ENCODE measurements at regions not wholly inside any gene's neighbourhood (a gene's known extent, or its start where the extent isn't known, plus 50 kb on each side); places are given as distances from the start of the nearest gene placed in this dataset.

GRCh38 chr4:136922066-136922465 lies 610.2 kb downstream of the PCDH18 start:
- no peak overlapping the region for H3K4me3 ChIP-seq
- H3K4me1 ChIP-seq: no peaks in the 10 kb centered on the region
- H3K9me3 ChIP-seq: no peaks in the 10 kb centered on the region
- no peak overlapping the region for H3K27ac ChIP-seq
- H3K36me3 ChIP-seq: no peaks in the 10 kb centered on the region
- no peak for DNase-seq (ENCODE audit: extremely low spot score in 2 of 2)
- TF ChIP-seq POLR2A (IDR thresholded peaks at IDR 0.05) (no peak), POLR2AphosphoS5 (IDR thresholded peaks at IDR 0.05; ENCODE audit: insufficient read depth in 1 of 2, low read depth in 1 of 2) (no peak)
- no peaks in the 10 kb centered on the region for H3K27me3 ChIP-seq
- intact Hi-C loops (cut with DNase I): no loop called here

DNA sequence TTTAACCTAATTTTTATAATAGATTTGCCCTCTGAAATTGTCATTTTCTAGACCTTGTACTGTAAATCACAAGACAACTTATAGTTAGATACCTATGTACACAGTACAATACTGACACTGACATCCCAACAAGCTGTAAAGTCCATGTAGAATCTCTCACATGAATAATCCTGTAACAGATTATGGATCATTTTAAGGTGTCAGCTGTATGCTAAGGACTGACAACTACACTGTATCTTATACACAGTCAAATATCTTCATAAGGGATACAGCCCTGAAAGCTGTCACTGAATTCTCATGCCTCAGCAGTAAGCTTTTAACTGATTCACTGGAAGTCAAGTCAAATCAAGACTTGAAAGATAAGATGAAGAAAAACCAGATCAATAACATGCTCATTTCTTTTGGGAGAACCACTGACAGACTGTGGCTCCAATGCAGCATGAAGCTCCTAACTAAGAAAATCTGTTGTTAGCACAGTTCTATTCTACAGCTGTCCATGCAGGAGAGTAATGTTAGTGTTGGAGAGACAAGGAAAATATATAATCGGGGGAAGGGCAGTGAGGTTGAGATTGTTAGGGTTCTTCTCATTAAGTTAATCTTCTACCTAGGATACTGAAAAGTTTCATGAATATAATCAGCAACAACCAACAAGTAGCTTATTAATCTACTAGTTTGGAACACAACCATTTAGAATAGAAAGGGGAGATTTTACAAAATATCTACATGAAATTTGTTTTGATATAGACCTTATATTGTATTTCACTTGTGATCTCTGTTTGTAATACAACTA lies 612.0 kb downstream of the PCDH18 start:
- Histone ChIP-seq H3K4me1 (no peaks in the 10 kb centered on the region), H3K4me3 (no peak overlapping the region), H3K36me3 (no peaks in the 10 kb centered on the region), H3K27me3 (no peaks in the 10 kb centered on the region), H3K27ac (no peak overlapping the region), H3K9me3 (no peaks in the 10 kb centered on the region)
- intact Hi-C loops (cut with DNase I): no loop called here
- TF ChIP-seq, protein P1, sequence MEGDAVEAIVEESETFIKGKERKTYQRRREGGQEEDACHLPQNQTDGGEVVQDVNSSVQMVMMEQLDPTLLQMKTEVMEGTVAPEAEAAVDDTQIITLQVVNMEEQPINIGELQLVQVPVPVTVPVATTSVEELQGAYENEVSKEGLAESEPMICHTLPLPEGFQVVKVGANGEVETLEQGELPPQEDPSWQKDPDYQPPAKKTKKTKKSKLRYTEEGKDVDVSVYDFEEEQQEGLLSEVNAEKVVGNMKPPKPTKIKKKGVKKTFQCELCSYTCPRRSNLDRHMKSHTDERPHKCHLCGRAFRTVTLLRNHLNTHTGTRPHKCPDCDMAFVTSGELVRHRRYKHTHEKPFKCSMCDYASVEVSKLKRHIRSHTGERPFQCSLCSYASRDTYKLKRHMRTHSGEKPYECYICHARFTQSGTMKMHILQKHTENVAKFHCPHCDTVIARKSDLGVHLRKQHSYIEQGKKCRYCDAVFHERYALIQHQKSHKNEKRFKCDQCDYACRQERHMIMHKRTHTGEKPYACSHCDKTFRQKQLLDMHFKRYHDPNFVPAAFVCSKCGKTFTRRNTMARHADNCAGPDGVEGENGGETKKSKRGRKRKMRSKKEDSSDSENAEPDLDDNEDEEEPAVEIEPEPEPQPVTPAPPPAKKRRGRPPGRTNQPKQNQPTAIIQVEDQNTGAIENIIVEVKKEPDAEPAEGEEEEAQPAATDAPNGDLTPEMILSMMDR (IDR thresholded peaks at IDR 0.05): no peak
- TF ChIP-seq POLR2A (IDR thresholded peaks at IDR 0.05) (no peak), POLR2AphosphoS5 (IDR thresholded peaks at IDR 0.05; ENCODE audit: insufficient read depth in 1 of 2, low read depth in 1 of 2) (no peak)
- no peak for DNase-seq (ENCODE audit: extremely low spot score in 2 of 2)

DNA sequence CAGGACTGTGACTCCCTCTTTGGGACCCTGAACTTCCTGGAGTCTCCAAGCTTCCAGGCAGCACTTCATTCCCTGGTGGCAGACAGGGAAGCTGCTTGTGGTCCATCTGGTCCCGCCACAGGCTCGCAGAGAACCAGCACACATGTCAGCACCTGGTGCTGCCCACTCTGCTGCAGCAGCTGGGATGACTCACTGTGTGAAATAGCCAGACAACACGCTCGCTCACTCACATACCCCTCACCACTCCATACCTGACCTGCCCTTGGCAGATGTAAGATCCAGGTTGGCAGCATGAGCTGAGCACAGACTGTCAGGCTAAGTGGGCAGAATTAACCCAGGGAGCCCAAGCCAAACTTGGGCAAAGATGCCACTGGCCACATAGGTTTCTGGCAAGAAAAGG lies 613.5 kb downstream of the PCDH18 start:
- Histone ChIP-seq H3K9me3 (no peaks in the 10 kb centered on the region), H3K4me1 (no peaks in the 10 kb centered on the region), H3K27ac (no peak overlapping the region), H3K4me3 (no peak overlapping the region), H3K36me3 (no peaks in the 10 kb centered on the region), H3K27me3 (no peaks in the 10 kb centered on the region)
- DNase-seq (ENCODE audit: extremely low spot score in 2 of 2): no peak
- intact Hi-C loops (cut with DNase I): no loop called here
- TF ChIP-seq, protein P1 (IDR thresholded peaks at IDR 0.05): no peak
- TF ChIP-seq POLR2A (IDR thresholded peaks at IDR 0.05) (no peak), POLR2AphosphoS5 (IDR thresholded peaks at IDR 0.05; ENCODE audit: insufficient read depth in 1 of 2, low read depth in 1 of 2) (no peak)

DNA sequence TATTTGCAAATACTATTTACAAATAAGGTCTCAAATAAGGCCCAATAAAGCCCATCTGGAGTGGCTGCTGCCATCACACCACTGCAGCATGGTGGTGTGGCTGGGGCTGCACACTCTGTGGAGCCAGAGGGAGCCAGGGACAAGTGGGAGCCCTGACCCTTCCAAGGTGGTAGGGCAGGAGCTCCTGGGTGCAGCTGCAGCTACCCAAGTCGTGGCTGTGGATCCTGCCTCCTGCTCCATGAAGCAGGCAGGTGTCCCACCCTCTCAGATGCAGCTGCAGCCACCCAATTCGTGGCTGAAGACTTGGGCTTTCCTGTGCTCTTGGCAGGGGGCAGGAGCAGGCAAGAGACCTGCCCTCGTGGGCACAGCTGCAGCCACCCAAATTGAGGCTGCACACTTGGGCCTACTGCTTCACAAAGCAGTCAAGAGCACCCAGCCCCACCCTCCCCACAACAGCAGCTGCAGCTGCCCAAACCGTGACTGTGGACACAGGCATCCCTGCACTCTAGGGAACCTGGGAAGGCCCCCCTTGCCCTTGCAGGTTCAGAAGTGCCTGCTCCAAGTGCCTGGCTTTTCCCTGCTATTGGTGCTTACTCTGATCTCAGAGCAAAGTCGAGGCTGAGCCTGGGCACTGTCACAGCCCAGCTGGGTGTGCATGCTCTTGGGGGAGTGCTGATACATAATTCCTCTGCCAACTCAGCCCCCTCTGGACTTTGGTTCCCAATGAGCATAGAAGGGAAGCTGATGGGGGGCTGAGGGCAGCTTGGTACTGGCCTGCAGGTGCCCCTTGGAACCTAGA lies 614.8 kb downstream of the PCDH18 start:
- intact Hi-C loops (cut with DNase I): no loop called here
- Histone ChIP-seq H3K4me1 (no peaks in the 10 kb centered on the region), H3K4me3 (no peak overlapping the region), H3K9me3 (no peaks in the 10 kb centered on the region), H3K27me3 (no peaks in the 10 kb centered on the region), H3K36me3 (no peaks in the 10 kb centered on the region), H3K27ac (no peak overlapping the region)
- TF ChIP-seq POLR2AphosphoS5 (IDR thresholded peaks at IDR 0.05; ENCODE audit: insufficient read depth in 1 of 2, low read depth in 1 of 2): no peak
- TF ChIP-seq POLR2A (IDR thresholded peaks at IDR 0.05): no peak
- TF ChIP-seq, protein P1 (IDR thresholded peaks at IDR 0.05): no peak
- DNase-seq (ENCODE audit: extremely low spot score in 2 of 2): no peak

DNA sequence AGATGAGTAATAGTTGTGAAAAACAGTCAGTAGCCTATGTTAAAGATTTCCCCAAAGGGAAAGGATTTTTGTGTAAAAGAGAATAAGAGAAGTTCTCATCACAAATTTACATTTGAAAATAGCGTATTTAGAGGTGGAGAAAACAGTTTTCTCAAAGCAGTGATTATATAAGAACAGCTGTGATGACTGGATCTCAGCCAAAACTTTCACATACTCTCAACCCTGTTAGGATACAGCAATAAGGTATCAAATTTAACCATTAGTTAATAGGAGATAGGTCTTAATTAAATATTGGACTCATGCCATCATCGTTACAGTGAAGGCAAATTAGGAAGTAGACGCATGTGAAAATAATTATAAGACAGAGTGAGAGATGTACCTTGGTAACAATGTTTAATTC lies 622.7 kb downstream of the PCDH18 start:
- TF ChIP-seq POLR2AphosphoS5 (IDR thresholded peaks at IDR 0.05; ENCODE audit: insufficient read depth in 1 of 2, low read depth in 1 of 2) (no peak), POLR2A (IDR thresholded peaks at IDR 0.05) (no peak)
- TF ChIP-seq, protein P1 (IDR thresholded peaks at IDR 0.05): no peak
- no peaks in the 10 kb centered on the region for H3K4me1 ChIP-seq
- H3K9me3 ChIP-seq: no peaks in the 10 kb centered on the region
- intact Hi-C loops (cut with DNase I): no loop called here
- H3K27ac ChIP-seq: no peak overlapping the region
- H3K4me3 ChIP-seq: no peak overlapping the region
- H3K27me3 ChIP-seq: no peaks in the 10 kb centered on the region
- H3K36me3 ChIP-seq: no peaks in the 10 kb centered on the region
- DNase-seq (ENCODE audit: extremely low spot score in 2 of 2): no peak

Data from vagina (tissue), 2 donors.